ENCODE measurements at regions not wholly inside any gene's neighbourhood (a gene's known extent, or its start where the extent isn't known, plus 50 kb on each side); places are given as distances from the start of the nearest gene placed in this dataset.

- H3K79me2 ChIP-seq (ENCODE audit: control insufficient read depth, insufficient read depth, low read length, poor library complexity), result no peaks in the 10 kb centered on the region
- H3K9me3 ChIP-seq (ENCODE audit: insufficient read depth, low read depth, low read length), result no peaks in the 10 kb centered on the region
- H2BK5ac ChIP-seq (ENCODE audit: low read depth, low read length, poor library complexity), result no peak overlapping the region
- H3K4me3 ChIP-seq (ENCODE audit: low read depth, low read length), result no peak overlapping the region
- H3K27ac ChIP-seq (ENCODE audit: low read depth, low read length), result no peak overlapping the region
- H2BK12ac ChIP-seq (ENCODE audit: low read length), result no peak overlapping the region
- no peak overlapping the region for H3K18ac ChIP-seq (ENCODE audit: low read length)
- no peak for DNase-seq
- no peak overlapping the region for H2AK5ac ChIP-seq (ENCODE audit: low read length)
- no peak overlapping the region for H3K9ac ChIP-seq (ENCODE audit: low read length)
- no peak overlapping the region for H4K91ac ChIP-seq (ENCODE audit: low read depth, low read length)
- H2AFZ ChIP-seq (ENCODE audit: insufficient read depth, low read length, poor library complexity), result no peak overlapping the region
- no peak overlapping the region for H3K4me2 ChIP-seq (ENCODE audit: low read length)
- no peak overlapping the region for H4K8ac ChIP-seq (ENCODE audit: low read depth, low read length)
- no peak overlapping the region for H4K12ac ChIP-seq (ENCODE audit: low read depth, low read length)
- H3K23ac ChIP-seq (ENCODE audit: low read length), result no peak overlapping the region
- H3K14ac ChIP-seq (ENCODE audit: low read length), result no peak overlapping the region
- H3K4me1 ChIP-seq (ENCODE audit: control insufficient read depth in 1 of 2, insufficient read depth in 2 of 2, low read length in 2 of 2), result no peaks in the 10 kb centered on the region
- H2BK120ac ChIP-seq (ENCODE audit: insufficient read depth, low read length, poor library complexity), result no peak overlapping the region
- no CpG with 5 or more reads among the region's 1 CpG for WGBS (ENCODE audit: extremely low coverage, insufficient coverage, insufficient read length)
- H3K36me3 ChIP-seq (ENCODE audit: control insufficient read depth in 1 of 2, insufficient read depth in 2 of 2, low read length in 2 of 2), result no peaks in the 10 kb centered on the region
- H3K4ac ChIP-seq (ENCODE audit: low read depth, low read length), result no peak overlapping the region
- H3K79me1 ChIP-seq (ENCODE audit: low read length), result no peaks in the 10 kb centered on the region
- no peaks in the 10 kb centered on the region for H3K27me3 ChIP-seq (ENCODE audit: insufficient read depth, low read length)
These were observed 73.1 kb upstream of the KCNA4 start for GRCh38 chr11:30089921-30090320.

- Histone ChIP-seq H3K23ac (ENCODE audit: low read length) (no peak overlapping the region), H3K4me1 (ENCODE audit: control insufficient read depth in 1 of 2, insufficient read depth in 2 of 2, low read length in 2 of 2) (no peaks in the 10 kb centered on the region), H2AK5ac (ENCODE audit: low read length) (no peak overlapping the region), H2AFZ (ENCODE audit: insufficient read depth, low read length, poor library complexity) (no peak overlapping the region), H3K4me2 (ENCODE audit: low read length) (no peak overlapping the region), H4K91ac (ENCODE audit: low read depth, low read length) (no peak overlapping the region), H3K9ac (ENCODE audit: low read length) (no peak overlapping the region), H3K27ac (ENCODE audit: low read depth, low read length) (no peak overlapping the region), H3K36me3 (ENCODE audit: control insufficient read depth in 1 of 2, insufficient read depth in 2 of 2, low read length in 2 of 2) (no peaks in the 10 kb centered on the region), H4K12ac (ENCODE audit: low read depth, low read length) (no peak overlapping the region), H4K8ac (ENCODE audit: low read depth, low read length) (no peak overlapping the region), H3K79me2 (ENCODE audit: control insufficient read depth, insufficient read depth, low read length, poor library complexity) (no peaks in the 10 kb centered on the region), H3K18ac (ENCODE audit: low read length) (no peak overlapping the region), H3K4me3 (ENCODE audit: low read depth, low read length) (no peak overlapping the region), H3K9me3 (ENCODE audit: insufficient read depth, low read depth, low read length) (no peaks in the 10 kb centered on the region), H2BK5ac (ENCODE audit: low read depth, low read length, poor library complexity) (no peak overlapping the region), H2BK120ac (ENCODE audit: insufficient read depth, low read length, poor library complexity) (no peak overlapping the region), H3K4ac (ENCODE audit: low read depth, low read length) (no peak overlapping the region), H3K27me3 (ENCODE audit: insufficient read depth, low read length) (no peaks in the 10 kb centered on the region), H3K14ac (ENCODE audit: low read length) (no peak overlapping the region), H3K79me1 (ENCODE audit: low read length) (no peaks in the 10 kb centered on the region), H2BK12ac (ENCODE audit: low read length) (no peak overlapping the region)
- DNase-seq, result no peak
These were observed 74.4 kb upstream of the KCNA4 start for GRCh38 chr11:30091246-30091645.

GRCh38 chr11:30091737-30092136, 74.9 kb upstream of the KCNA4 start:
- no peak overlapping the region for H3K14ac ChIP-seq (ENCODE audit: low read length)
- H3K79me1 ChIP-seq (ENCODE audit: low read length), result no peaks in the 10 kb centered on the region
- no peak for DNase-seq
- no peak overlapping the region for H4K91ac ChIP-seq (ENCODE audit: low read depth, low read length)
- H3K4me2 ChIP-seq (ENCODE audit: low read length), result no peak overlapping the region
- no peak overlapping the region for H3K9ac ChIP-seq (ENCODE audit: low read length)
- H3K4me1 ChIP-seq (ENCODE audit: control insufficient read depth in 1 of 2, insufficient read depth in 2 of 2, low read length in 2 of 2), result no peaks in the 10 kb centered on the region
- no peak overlapping the region for H2BK120ac ChIP-seq (ENCODE audit: insufficient read depth, low read length, poor library complexity)
- H3K23ac ChIP-seq (ENCODE audit: low read length), result no peak overlapping the region
- no peaks in the 10 kb centered on the region for H3K27me3 ChIP-seq (ENCODE audit: insufficient read depth, low read length)
- no peak overlapping the region for H3K27ac ChIP-seq (ENCODE audit: low read depth, low read length)
- no peak overlapping the region for H4K8ac ChIP-seq (ENCODE audit: low read depth, low read length)
- no peak overlapping the region for H3K4ac ChIP-seq (ENCODE audit: low read depth, low read length)
- H3K4me3 ChIP-seq (ENCODE audit: low read depth, low read length), result no peak overlapping the region
- WGBS (ENCODE audit: extremely low coverage, insufficient coverage, insufficient read length), result no CpG with 5 or more reads among the region's 2 CpGs
- no peak overlapping the region for H3K18ac ChIP-seq (ENCODE audit: low read length)
- H3K36me3 ChIP-seq (ENCODE audit: control insufficient read depth in 1 of 2, insufficient read depth in 2 of 2, low read length in 2 of 2), result no peaks in the 10 kb centered on the region
- no peak overlapping the region for H2BK12ac ChIP-seq (ENCODE audit: low read length)
- no peaks in the 10 kb centered on the region for H3K79me2 ChIP-seq (ENCODE audit: control insufficient read depth, insufficient read depth, low read length, poor library complexity)
- no peak overlapping the region for H2BK5ac ChIP-seq (ENCODE audit: low read depth, low read length, poor library complexity)
- no peak overlapping the region for H2AK5ac ChIP-seq (ENCODE audit: low read length)
- H4K12ac ChIP-seq (ENCODE audit: low read depth, low read length), result no peak overlapping the region
- H2AFZ ChIP-seq (ENCODE audit: insufficient read depth, low read length, poor library complexity), result no peak overlapping the region
- no peaks in the 10 kb centered on the region for H3K9me3 ChIP-seq (ENCODE audit: insufficient read depth, low read depth, low read length)

- DNase-seq, result no peak
- no peak overlapping the region for H2BK12ac ChIP-seq (ENCODE audit: low read length)
- no peaks in the 10 kb centered on the region for H3K79me2 ChIP-seq (ENCODE audit: control insufficient read depth, insufficient read depth, low read length, poor library complexity)
- H2BK5ac ChIP-seq (ENCODE audit: low read depth, low read length, poor library complexity), result no peak overlapping the region
- no peak overlapping the region for H2BK120ac ChIP-seq (ENCODE audit: insufficient read depth, low read length, poor library complexity)
- no peak overlapping the region for H4K12ac ChIP-seq (ENCODE audit: low read depth, low read length)
- H4K8ac ChIP-seq (ENCODE audit: low read depth, low read length), result no peak overlapping the region
- no peak overlapping the region for H3K27ac ChIP-seq (ENCODE audit: low read depth, low read length)
- H4K91ac ChIP-seq (ENCODE audit: low read depth, low read length), result no peak overlapping the region
- no peaks in the 10 kb centered on the region for H3K9me3 ChIP-seq (ENCODE audit: insufficient read depth, low read depth, low read length)
- H3K18ac ChIP-seq (ENCODE audit: low read length), result no peak overlapping the region
- H3K4me2 ChIP-seq (ENCODE audit: low read length), result no peak overlapping the region
- H3K27me3 ChIP-seq (ENCODE audit: insufficient read depth, low read length), result no peaks in the 10 kb centered on the region
- no peak overlapping the region for H2AK5ac ChIP-seq (ENCODE audit: low read length)
- no peaks in the 10 kb centered on the region for H3K36me3 ChIP-seq (ENCODE audit: control insufficient read depth in 1 of 2, insufficient read depth in 2 of 2, low read length in 2 of 2)
- no peak overlapping the region for H3K14ac ChIP-seq (ENCODE audit: low read length)
- H3K79me1 ChIP-seq (ENCODE audit: low read length), result no peaks in the 10 kb centered on the region
- H3K4me1 ChIP-seq (ENCODE audit: control insufficient read depth in 1 of 2, insufficient read depth in 2 of 2, low read length in 2 of 2), result no peaks in the 10 kb centered on the region
- H3K4ac ChIP-seq (ENCODE audit: low read depth, low read length), result no peak overlapping the region
- H3K9ac ChIP-seq (ENCODE audit: low read length), result no peak overlapping the region
- no peak overlapping the region for H3K4me3 ChIP-seq (ENCODE audit: low read depth, low read length)
- H2AFZ ChIP-seq (ENCODE audit: insufficient read depth, low read length, poor library complexity), result no peak overlapping the region
- H3K23ac ChIP-seq (ENCODE audit: low read length), result no peak overlapping the region
These were observed 75.7 kb upstream of the KCNA4 start for GRCh38 chr11:30092518-30092917.

- Histone ChIP-seq H3K4ac (ENCODE audit: low read depth, low read length) (no peak overlapping the region), H3K9ac (ENCODE audit: low read length) (peak overlapping the region; percentile 18), H3K36me3 (ENCODE audit: control insufficient read depth in 1 of 2, insufficient read depth in 2 of 2, low read length in 2 of 2) (no peaks in the 10 kb centered on the region), H3K18ac (ENCODE audit: low read length) (no peak overlapping the region), H3K14ac (ENCODE audit: low read length) (no peak overlapping the region), H4K12ac (ENCODE audit: low read depth, low read length) (no peak overlapping the region), H3K23ac (ENCODE audit: low read length) (no peak overlapping the region), H3K79me2 (ENCODE audit: control insufficient read depth, insufficient read depth, low read length, poor library complexity) (no peaks in the 10 kb centered on the region), H3K27me3 (ENCODE audit: insufficient read depth, low read length) (no peaks in the 10 kb centered on the region), H3K79me1 (ENCODE audit: low read length) (no peaks in the 10 kb centered on the region), H3K4me2 (ENCODE audit: low read length) (no peak overlapping the region), H2AK5ac (ENCODE audit: low read length) (no peak overlapping the region), H3K9me3 (ENCODE audit: insufficient read depth, low read depth, low read length) (no peaks in the 10 kb centered on the region), H2BK120ac (ENCODE audit: insufficient read depth, low read length, poor library complexity) (no peak overlapping the region), H3K27ac (ENCODE audit: low read depth, low read length) (no peak overlapping the region), H4K91ac (ENCODE audit: low read depth, low read length) (no peak overlapping the region), H4K8ac (ENCODE audit: low read depth, low read length) (no peak overlapping the region), H2BK5ac (ENCODE audit: low read depth, low read length, poor library complexity) (no peak overlapping the region), H2BK12ac (ENCODE audit: low read length) (no peak overlapping the region), H3K4me3 (ENCODE audit: low read depth, low read length) (no peak overlapping the region), H2AFZ (ENCODE audit: insufficient read depth, low read length, poor library complexity) (no peak overlapping the region), H3K4me1 (ENCODE audit: control insufficient read depth in 1 of 2, insufficient read depth in 2 of 2, low read length in 2 of 2) (no peaks in the 10 kb centered on the region)
- WGBS (ENCODE audit: extremely low coverage, insufficient coverage, insufficient read length), result no CpG with 5 or more reads among the region's 1 CpG
- no peak for DNase-seq
These were observed 83.7 kb upstream of the KCNA4 start for GRCh38 chr11:30100495-30100894.
